ENCODE measurements at regions not wholly inside any gene's neighbourhood (a gene's known extent, or its start where the extent isn't known, plus 50 kb on each side); places are given as distances from the start of the nearest gene placed in this dataset.

- no peak overlapping the region for H3K27ac ChIP-seq
- H3K27me3 ChIP-seq, result no peaks in the 10 kb centered on the region
- H3K4me1 ChIP-seq, result peaks cover 0 to 8% (median 0%) of the 10 kb centered on the region in 9 donors
- WGBS, 2 donors, result 74 to 87% methylated on average over 9 of the region's 9 CpGs
- H3K36me3 ChIP-seq, result no peaks in the 10 kb centered on the region
- no peak for ATAC-seq
- intact Hi-C loops (cut with DNase I), result loop anchor here in 1 of 10 donors (10.0 kb wide), 1 partner anchor 61 kb away; no protein-coding TSS in a partner anchor
- no peak for TF ChIP-seq CTCF (IDR thresholded peaks at IDR 0.05)
- DNase-seq, result no peak
- H3K9me3 ChIP-seq, result peaks cover 0 to 16% (median 0%) of the 10 kb centered on the region in 11 donors
- H3K4me3 ChIP-seq, result no peak overlapping the region
Observed at GRCh38 chr17:13785981-13786598, 184.4 kb upstream of the HS3ST3A1 start.

- no peak for DNase-seq
- Histone ChIP-seq H3K27me3 (no peaks in the 10 kb centered on the region), H3K9me3 (peaks cover 0 to 15% (median 0%) of the 10 kb centered on the region in 11 donors), H3K36me3 (no peaks in the 10 kb centered on the region), H3K4me1 (peaks cover 0 to 8% (median 0%) of the 10 kb centered on the region in 9 donors), H3K27ac (peak overlapping the region in 1 of 10 donors; percentile 33), H3K4me3 (no peak overlapping the region)
- no peak for TF ChIP-seq CTCF (IDR thresholded peaks at IDR 0.05)
- no peak for ATAC-seq
- intact Hi-C loops (cut with DNase I), result loop anchor here in 1 of 10 donors (10.0 kb wide), 1 partner anchor 63 kb away; no protein-coding TSS in a partner anchor
- WGBS, 2 donors, result 41 to 45% methylated on average over 4 of the region's 4 CpGs
Observed at GRCh38 chr17:13787636-13788035, 185.9 kb upstream of the HS3ST3A1 start.

GRCh38 chr17:13788385-13788784 is 186.7 kb upstream of the HS3ST3A1 start:
- Histone ChIP-seq H3K36me3 (no peaks in the 10 kb centered on the region), H3K27ac (peak overlapping the region in 4 of 10 donors; percentile 33 to 53 (median 38)), H3K27me3 (no peaks in the 10 kb centered on the region), H3K9me3 (peaks cover 0 to 15% (median 0%) of the 10 kb centered on the region in 11 donors), H3K4me3 (no peak overlapping the region), H3K4me1 (peaks cover 0 to 8% (median 0%) of the 10 kb centered on the region in 9 donors)
- ATAC-seq (peak; percentile 11 to 73 (median 49)), DNase-seq (peak in 1 of 2 donors; percentile 6)
- intact Hi-C loops (cut with DNase I), result loop anchor here in 1 of 10 donors (10.0 kb wide), 1 partner anchor 64 kb away; no protein-coding TSS in a partner anchor
- TF ChIP-seq CTCF (IDR thresholded peaks at IDR 0.05), result no peak
- WGBS, 2 donors, result 6 to 27% methylated on average over 2 of the region's 2 CpGs

- Histone ChIP-seq H3K9me3 (peaks cover 0 to 15% (median 0%) of the 10 kb centered on the region in 11 donors), H3K27ac (peak overlapping the region in 9 of 10 donors; percentile 31 to 79 (median 69)), H3K36me3 (no peaks in the 10 kb centered on the region), H3K4me1 (peaks cover 0 to 8% (median 0%) of the 10 kb centered on the region in 9 donors), H3K4me3 (no peak overlapping the region), H3K27me3 (no peaks in the 10 kb centered on the region)
- 41 to 43% methylated on average over 2 of the region's 2 CpGs for WGBS, 2 donors
- no peak for TF ChIP-seq CTCF (IDR thresholded peaks at IDR 0.05)
- DNase-seq (peak in 1 of 2 donors; percentile 15), ATAC-seq (peak; percentile 67 to 99 (median 91))
- intact Hi-C loops (cut with DNase I), result loop anchor here in 1 of 10 donors (10.0 kb wide), 1 partner anchor 92 kb away; no protein-coding TSS in a partner anchor
Observed at GRCh38 chr17:13792314-13792713, 190.6 kb upstream of the HS3ST3A1 start.
